AG10803 (cell line): ENCODE measurements at regions not wholly inside any gene's neighbourhood (a gene's known extent, or its start where the extent isn't known, plus 50 kb on each side); places are given as distances from the start of the nearest gene placed in this dataset.
A peak's percentile ranks its signal among the peaks of the same experiment; 100 is the strongest.

Experiments used
- DNase-seq: peaks from one replicate; pipeline ENCODE4 v3.0.0; 2010; ENCODE audit warnings: low read depth
- H3K4me3 ChIP-seq: 2 replicates; pipeline ENCODE4 v1.5.1; 2011; ENCODE audit warnings: mild to moderate bottlenecking, low read length, control low read depth
- CTCF ChIP-seq: conservative IDR thresholded peaks from 2 replicates; pipeline ENCODE4 v1.5.1; 2011; ENCODE audit warnings: mild to moderate bottlenecking, low read length, control low read depth, inconsistent platforms

- no peak overlapping the region for H3K4me3 ChIP-seq
- peak; percentile 78 for DNase-seq
- TF ChIP-seq CTCF = no peak
Measured at GRCh38 chr12:89084751-89085150, 267.6 kb downstream of the DUSP6 start.

- no peak for TF ChIP-seq CTCF
- no peak overlapping the region for H3K4me3 ChIP-seq
- no peak for DNase-seq
Measured at GRCh38 chr12:89083491-89083890, 268.8 kb downstream of the DUSP6 start.

- no peak for TF ChIP-seq CTCF
- DNase-seq = no peak
- no peak overlapping the region for H3K4me3 ChIP-seq
Measured at GRCh38 chr12:89082370-89082753, 269.9 kb downstream of the DUSP6 start.

- no peak overlapping the region for H3K4me3 ChIP-seq
- no peak for TF ChIP-seq CTCF
- no peak for DNase-seq
Measured at GRCh38 chr12:89081719-89082369, 270.5 kb downstream of the DUSP6 start.

- H3K4me3 ChIP-seq = no peak overlapping the region
- DNase-seq = no peak
- TF ChIP-seq CTCF = no peak
Measured at GRCh38 chr12:89080793-89081465, 271.4 kb downstream of the DUSP6 start.

- TF ChIP-seq CTCF = no peak
- no peak overlapping the region for H3K4me3 ChIP-seq
- DNase-seq = peak; percentile 58
Measured at GRCh38 chr12:89075880-89076540, 276.3 kb downstream of the DUSP6 start.

GRCh38 chr12:89073659-89074058, 278.6 kb downstream of the DUSP6 start:
- H3K4me3 ChIP-seq = no peak overlapping the region
- DNase-seq = no peak
- TF ChIP-seq CTCF = no peak
